ENCODE measurements at regions not wholly inside any gene's neighbourhood (a gene's known extent, or its start where the extent isn't known, plus 50 kb on each side); places are given as distances from the start of the nearest gene placed in this dataset.

- no peak for DNase-seq
Observed at GRCh38 chr7:32336726-32337125, 153.5 kb downstream of the LSM5 start.

GRCh38 chr7:32335107-32335506, 155.1 kb downstream of the LSM5 start:
- DNase-seq, result no peak

GRCh38 chr7:32330602-32331001, 159.6 kb downstream of the LSM5 start:
- DNase-seq, result no peak

- no peak for DNase-seq
Observed at GRCh38 chr7:32326078-32326477, 164.1 kb downstream of the LSM5 start.

- DNase-seq, result no peak
Observed at GRCh38 chr7:32323712-32324111, 166.5 kb downstream of the LSM5 start.

GRCh38 chr7:32319012-32319382, 171.2 kb downstream of the LSM5 start:
- DNase-seq, result no peak

GRCh38 chr7:32318300-32319011, 171.7 kb downstream of the LSM5 start:
- no peak for DNase-seq

GRCh38 chr7:32316839-32317238, 173.3 kb downstream of the LSM5 start:
- DNase-seq, result no peak

GRCh38 chr7:32314761-32315160, 175.4 kb downstream of the LSM5 start:
- no peak for DNase-seq

GRCh38 chr7:32301427-32301826, 188.8 kb downstream of the LSM5 start:
- DNase-seq, result no peak

- no peak for DNase-seq
Observed at GRCh38 chr7:32299133-32299702, 191.0 kb downstream of the LSM5 start.

- no peak for DNase-seq
Observed at GRCh38 chr7:32298408-32299132, 191.6 kb downstream of the LSM5 start.

- no peak for DNase-seq
Observed at GRCh38 chr7:32293833-32294232, 196.3 kb downstream of the LSM5 start.

- no peak for DNase-seq
Observed at GRCh38 chr7:32289651-32290414, 200.3 kb downstream of the LSM5 start.

- DNase-seq, result no peak
Observed at GRCh38 chr7:32285698-32286097, 204.5 kb downstream of the LSM5 start.

- DNase-seq, result no peak
Observed at GRCh38 chr7:32283546-32283945, 206.6 kb downstream of the LSM5 start.

- DNase-seq, result no peak
Observed at GRCh38 chr7:32279500-32279899, 209.3 kb upstream of the PDE1C start.

- no peak for DNase-seq
Observed at GRCh38 chr7:32275216-32276009, 205.2 kb upstream of the PDE1C start.

- DNase-seq, result no peak
Observed at GRCh38 chr7:32273297-32273696, 203.1 kb upstream of the PDE1C start.

- DNase-seq, result no peak
Observed at GRCh38 chr7:32266932-32267475, 196.8 kb upstream of the PDE1C start.

GRCh38 chr7:32264702-32265284, 194.6 kb upstream of the PDE1C start:
- DNase-seq, result no peak

GRCh38 chr7:32263611-32264010, 193.4 kb upstream of the PDE1C start:
- DNase-seq, result no peak

Measured in activated CD8-positive, alpha-beta memory T cell treated with anti-CD3 and anti-CD28 coated beads, Interleukin-2, amount 50 U/mL, for 4 hours (primary cell).